ENCODE measurements at regions not wholly inside any gene's neighbourhood (a gene's known extent, or its start where the extent isn't known, plus 50 kb on each side); places are given as distances from the start of the nearest gene placed in this dataset.
A peak's percentile ranks its signal among the peaks of the same experiment; 100 is the strongest.

DNA sequence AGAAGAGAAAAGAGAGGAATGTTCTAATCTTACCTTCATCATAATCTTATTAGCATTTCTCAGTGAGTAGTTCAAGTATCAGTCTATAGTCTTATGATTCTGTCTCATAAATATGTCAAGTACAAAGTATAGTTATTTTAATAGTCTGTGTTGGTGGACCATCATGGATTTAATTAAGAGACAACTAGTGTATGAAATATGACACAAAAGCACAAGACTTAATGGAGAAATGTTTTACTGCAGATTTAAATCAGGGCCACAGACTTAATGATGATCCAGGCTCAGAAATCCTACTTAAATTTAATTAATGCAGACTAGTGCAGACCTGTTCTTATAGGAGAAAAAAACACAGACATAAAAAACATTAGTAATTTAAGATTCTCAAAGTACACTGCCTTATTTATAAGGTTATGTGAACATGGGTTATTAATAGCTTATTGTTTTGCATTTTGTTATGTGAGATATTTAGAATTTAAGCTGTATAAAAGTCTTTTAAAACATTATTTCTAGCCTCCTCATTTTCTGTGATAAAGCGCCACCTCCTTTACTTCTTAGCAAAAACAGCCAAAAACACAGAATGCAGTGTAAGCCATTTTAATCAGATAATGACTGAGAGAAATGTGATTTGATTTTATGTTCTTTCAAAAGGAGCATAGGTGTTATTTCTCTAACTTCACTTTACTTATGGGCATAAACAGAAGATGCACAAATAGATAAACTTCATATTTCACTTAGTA lies 255.0 kb upstream of the SNX7 start:
- CTCF ChIA-PET: interaction anchor here (1.8 kb wide), 1 partner anchor 351 kb away, joined by 5 read pairs; no protein-coding TSS in a partner anchor
- Histone ChIP-seq H3K9ac (no peak overlapping the region), H2AFZ (ENCODE audit: low read depth) (peak overlapping the region; percentile 82; the same call in 1 of the 2 replicates), H3K27me3 (ENCODE audit: insufficient read depth) (no peaks in the 10 kb centered on the region), H3K4me2 (no peak overlapping the region), H3K27ac (ENCODE audit: low read depth in 2 of 2, low read length in 1 of 2) (peak overlapping the region; percentile 32 to 67; a peak in 3 of 4 replicates), H3K4me1 (ENCODE audit: control insufficient read depth in 1 of 2, insufficient read depth in 2 of 2, low read depth in 1 of 2, low read length in 1 of 2) (peaks cover 28 to 29% of the 10 kb centered on the region in 2 experiments; a peak in 3 of 4 replicates), H3K36me3 (replicated peaks in 1 of 2; ENCODE audit: control insufficient read depth in 1 of 2, insufficient read depth in 2 of 2, low read length in 1 of 2) (no peaks in the 10 kb centered on the region), H4K20me1 (ENCODE audit: insufficient read depth) (no peaks in the 10 kb centered on the region), H3K79me2 (ENCODE audit: insufficient read depth) (no peaks in the 10 kb centered on the region), H3F3A (replicated peaks; ENCODE audit: insufficient read depth) (peaks cover 16% of the 10 kb centered on the region), H3K9me2 (no peaks in the 10 kb centered on the region), H3K4me3 (ENCODE audit: low read depth in 2 of 2, low read length in 1 of 2) (no peak overlapping the region), H3K9me3 (no peaks in the 10 kb centered on the region)
- TF ChIP-seq, protein P1, sequence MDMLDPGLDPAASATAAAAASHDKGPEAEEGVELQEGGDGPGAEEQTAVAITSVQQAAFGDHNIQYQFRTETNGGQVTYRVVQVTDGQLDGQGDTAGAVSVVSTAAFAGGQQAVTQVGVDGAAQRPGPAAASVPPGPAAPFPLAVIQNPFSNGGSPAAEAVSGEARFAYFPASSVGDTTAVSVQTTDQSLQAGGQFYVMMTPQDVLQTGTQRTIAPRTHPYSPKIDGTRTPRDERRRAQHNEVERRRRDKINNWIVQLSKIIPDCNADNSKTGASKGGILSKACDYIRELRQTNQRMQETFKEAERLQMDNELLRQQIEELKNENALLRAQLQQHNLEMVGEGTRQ (IDR thresholded peaks at IDR 0.05; ENCODE audit: borderline replicate concordance, low read depth, low read length): no peak
- 0 out of 4 replicates have a peak, but pooled peaks of 1 of the 2 experiments have one; percentile 23 for TF ChIP-seq EP300 (IDR thresholded peaks at IDR 0.05; ENCODE audit: borderline replicate concordance in 1 of 2, low read depth in 1 of 2, low read length in 1 of 2)
- TF ChIP-seq, protein P2, sequence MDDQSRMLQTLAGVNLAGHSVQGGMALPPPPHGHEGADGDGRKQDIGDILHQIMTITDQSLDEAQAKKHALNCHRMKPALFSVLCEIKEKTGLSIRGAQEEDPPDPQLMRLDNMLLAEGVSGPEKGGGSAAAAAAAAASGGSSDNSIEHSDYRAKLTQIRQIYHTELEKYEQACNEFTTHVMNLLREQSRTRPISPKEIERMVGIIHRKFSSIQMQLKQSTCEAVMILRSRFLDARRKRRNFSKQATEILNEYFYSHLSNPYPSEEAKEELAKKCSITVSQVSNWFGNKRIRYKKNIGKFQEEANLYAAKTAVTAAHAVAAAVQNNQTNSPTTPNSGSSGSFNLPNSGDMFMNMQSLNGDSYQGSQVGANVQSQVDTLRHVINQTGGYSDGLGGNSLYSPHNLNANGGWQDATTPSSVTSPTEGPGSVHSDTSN (IDR thresholded peaks at IDR 0.05): 0 out of 2 replicates have a peak, but pooled peaks have one; percentile 16
- peak; percentile 28 for TF ChIP-seq RAD21 (IDR thresholded peaks at IDR 0.05; ENCODE audit: low read length)
- no peak for TF ChIP-seq NFIC (IDR thresholded peaks at IDR 0.05; ENCODE audit: borderline replicate concordance)
- no peak for TF ChIP-seq RCOR1 (IDR thresholded peaks at IDR 0.05; ENCODE audit: low read length)
- no peak for TF ChIP-seq FOXM1 (IDR thresholded peaks at IDR 0.05; ENCODE audit: low read depth)
- no peak for TF ChIP-seq CHD2 (IDR thresholded peaks at IDR 0.05; ENCODE audit: low read length, partially characterized antibody)
- TF ChIP-seq RXRA (IDR thresholded peaks at IDR 0.05; ENCODE audit: borderline replicate concordance, low read depth): no peak
- no peak for TF ChIP-seq TEAD4 (IDR thresholded peaks at IDR 0.05; ENCODE audit: borderline replicate concordance, insufficient read depth)
- no peak for TF ChIP-seq FOSL2 (IDR thresholded peaks at IDR 0.05; ENCODE audit: borderline replicate concordance, low read depth)
- no peak for TF ChIP-seq TCF12 (IDR thresholded peaks at IDR 0.05)
- TF ChIP-seq, protein P3, sequence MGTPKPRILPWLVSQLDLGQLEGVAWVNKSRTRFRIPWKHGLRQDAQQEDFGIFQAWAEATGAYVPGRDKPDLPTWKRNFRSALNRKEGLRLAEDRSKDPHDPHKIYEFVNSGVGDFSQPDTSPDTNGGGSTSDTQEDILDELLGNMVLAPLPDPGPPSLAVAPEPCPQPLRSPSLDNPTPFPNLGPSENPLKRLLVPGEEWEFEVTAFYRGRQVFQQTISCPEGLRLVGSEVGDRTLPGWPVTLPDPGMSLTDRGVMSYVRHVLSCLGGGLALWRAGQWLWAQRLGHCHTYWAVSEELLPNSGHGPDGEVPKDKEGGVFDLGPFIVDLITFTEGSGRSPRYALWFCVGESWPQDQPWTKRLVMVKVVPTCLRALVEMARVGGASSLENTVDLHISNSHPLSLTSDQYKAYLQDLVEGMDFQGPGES (IDR thresholded peaks at IDR 0.05; ENCODE audit: low read depth, low read length): no peak
- TF ChIP-seq, protein P4, sequence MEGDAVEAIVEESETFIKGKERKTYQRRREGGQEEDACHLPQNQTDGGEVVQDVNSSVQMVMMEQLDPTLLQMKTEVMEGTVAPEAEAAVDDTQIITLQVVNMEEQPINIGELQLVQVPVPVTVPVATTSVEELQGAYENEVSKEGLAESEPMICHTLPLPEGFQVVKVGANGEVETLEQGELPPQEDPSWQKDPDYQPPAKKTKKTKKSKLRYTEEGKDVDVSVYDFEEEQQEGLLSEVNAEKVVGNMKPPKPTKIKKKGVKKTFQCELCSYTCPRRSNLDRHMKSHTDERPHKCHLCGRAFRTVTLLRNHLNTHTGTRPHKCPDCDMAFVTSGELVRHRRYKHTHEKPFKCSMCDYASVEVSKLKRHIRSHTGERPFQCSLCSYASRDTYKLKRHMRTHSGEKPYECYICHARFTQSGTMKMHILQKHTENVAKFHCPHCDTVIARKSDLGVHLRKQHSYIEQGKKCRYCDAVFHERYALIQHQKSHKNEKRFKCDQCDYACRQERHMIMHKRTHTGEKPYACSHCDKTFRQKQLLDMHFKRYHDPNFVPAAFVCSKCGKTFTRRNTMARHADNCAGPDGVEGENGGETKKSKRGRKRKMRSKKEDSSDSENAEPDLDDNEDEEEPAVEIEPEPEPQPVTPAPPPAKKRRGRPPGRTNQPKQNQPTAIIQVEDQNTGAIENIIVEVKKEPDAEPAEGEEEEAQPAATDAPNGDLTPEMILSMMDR (IDR thresholded peaks at IDR 0.05): no peak
- no peak for TF ChIP-seq MXI1 (IDR thresholded peaks at IDR 0.05; ENCODE audit: low read depth, low read length)
- TF ChIP-seq SIN3A (IDR thresholded peaks at IDR 0.05; ENCODE audit: borderline replicate concordance, low read depth, low read length): no peak
- TF ChIP-seq GABPA (IDR thresholded peaks at IDR 0.05; ENCODE audit: low read depth): no peak
- TF ChIP-seq, protein P5, sequence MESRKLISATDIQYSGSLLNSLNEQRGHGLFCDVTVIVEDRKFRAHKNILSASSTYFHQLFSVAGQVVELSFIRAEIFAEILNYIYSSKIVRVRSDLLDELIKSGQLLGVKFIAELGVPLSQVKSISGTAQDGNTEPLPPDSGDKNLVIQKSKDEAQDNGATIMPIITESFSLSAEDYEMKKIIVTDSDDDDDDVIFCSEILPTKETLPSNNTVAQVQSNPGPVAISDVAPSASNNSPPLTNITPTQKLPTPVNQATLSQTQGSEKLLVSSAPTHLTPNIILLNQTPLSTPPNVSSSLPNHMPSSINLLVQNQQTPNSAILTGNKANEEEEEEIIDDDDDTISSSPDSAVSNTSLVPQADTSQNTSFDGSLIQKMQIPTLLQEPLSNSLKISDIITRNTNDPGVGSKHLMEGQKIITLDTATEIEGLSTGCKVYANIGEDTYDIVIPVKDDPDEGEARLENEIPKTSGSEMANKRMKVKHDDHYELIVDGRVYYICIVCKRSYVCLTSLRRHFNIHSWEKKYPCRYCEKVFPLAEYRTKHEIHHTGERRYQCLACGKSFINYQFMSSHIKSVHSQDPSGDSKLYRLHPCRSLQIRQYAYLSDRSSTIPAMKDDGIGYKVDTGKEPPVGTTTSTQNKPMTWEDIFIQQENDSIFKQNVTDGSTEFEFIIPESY (IDR thresholded peaks at IDR 0.05; ENCODE audit: borderline replicate concordance, low read depth): no peak
- TF ChIP-seq, protein P6, sequence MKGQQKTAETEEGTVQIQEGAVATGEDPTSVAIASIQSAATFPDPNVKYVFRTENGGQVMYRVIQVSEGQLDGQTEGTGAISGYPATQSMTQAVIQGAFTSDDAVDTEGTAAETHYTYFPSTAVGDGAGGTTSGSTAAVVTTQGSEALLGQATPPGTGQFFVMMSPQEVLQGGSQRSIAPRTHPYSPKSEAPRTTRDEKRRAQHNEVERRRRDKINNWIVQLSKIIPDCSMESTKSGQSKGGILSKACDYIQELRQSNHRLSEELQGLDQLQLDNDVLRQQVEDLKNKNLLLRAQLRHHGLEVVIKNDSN (IDR thresholded peaks at IDR 0.05; ENCODE audit: borderline replicate concordance, low read depth): no peak
- TF ChIP-seq SMC3 (IDR thresholded peaks at IDR 0.05; ENCODE audit: low read depth, low read length): no peak
- TF ChIP-seq RFX5 (IDR thresholded peaks at IDR 0.05; ENCODE audit: low read length): no peak
- POLR2A ChIA-PET: no interaction called here
- whole genome bisulfite sequencing (ENCODE audit: low lambda C conversion rate): 88% methylated on average over 1 of the region's 1 CpG
- no peak for DNase-seq
